D721Med (cell line): ENCODE measurements at regions not wholly inside any gene's neighbourhood (a gene's known extent, or its start where the extent isn't known, plus 50 kb on each side); places are given as distances from the start of the nearest gene placed in this dataset.

Experiments used
- DNase-seq: peaks from one replicate; pipeline ENCODE4 v3.0.0; 2011; ENCODE audit warnings: low spot score; ENCODE audit not compliant: insufficient read length
- FAIRE-seq: peaks from 2 replicates; lab custom pipeline; 2011; peaks lifted over from hg19 to GRCh38; lab: Jason Lieb, UNC
- CTCF ChIP-seq: IDR thresholded peaks from 2 replicates; pipeline ENCODE4 v1.5.1; 2012; ENCODE audit warnings: mild to moderate bottlenecking, control low read depth; ENCODE audit not compliant: insufficient read depth; ENCODE audit errors: missing control alignments

- no peak for FAIRE-seq
- no peak for TF ChIP-seq CTCF
These were observed 1026.6 kb downstream of the TMEM182 start for GRCh38 chr2:103788389-103788788.

GRCh38 chr2:103788951-103789350, 1027.1 kb downstream of the TMEM182 start:
- TF ChIP-seq CTCF, result no peak
- DNase-seq (no peak), FAIRE-seq (no peak)

More at GRCh38 chr2:103788389-103788788, 1026.6 kb downstream of the TMEM182 start:
- no peak for DNase-seq

- no peak for FAIRE-seq
- no peak for DNase-seq
- no peak for TF ChIP-seq CTCF
These were observed 1027.7 kb downstream of the TMEM182 start for GRCh38 chr2:103789381-103790095.

- FAIRE-seq (no peak), DNase-seq (no peak)
- no peak for TF ChIP-seq CTCF
These were observed 1030.2 kb downstream of the TMEM182 start for GRCh38 chr2:103792042-103792441.

- DNase-seq (no peak), FAIRE-seq (no peak)
- TF ChIP-seq CTCF, result no peak
These were observed 1036.5 kb downstream of the TMEM182 start for GRCh38 chr2:103798291-103798690.

GRCh38 chr2:103804013-103804412, 1042.2 kb downstream of the TMEM182 start:
- no peak for TF ChIP-seq CTCF
- FAIRE-seq (no peak), DNase-seq (no peak)

GRCh38 chr2:103805746-103806145, 1043.9 kb downstream of the TMEM182 start:
- FAIRE-seq (no peak), DNase-seq (no peak)
- no peak for TF ChIP-seq CTCF
